Heart right ventricle (tissue), 16 donors: ENCODE measurements at regions not wholly inside any gene's neighbourhood (a gene's known extent, or its start where the extent isn't known, plus 50 kb on each side); places are given as distances from the start of the nearest gene placed in this dataset.

Experiments used
- ATAC-seq, 8 donors: fragments of 200-7000 bp; cut with Tn5 transposase; one replicate each; pipeline ENCODE4 v1.9.1; 2020; ENCODE audit warnings: mild to moderate bottlenecking in 8 of 8, moderate library complexity in 8 of 8, moderate number of reproducible peaks in 1 of 8
- DNase-seq, 2 donors: peaks; one replicate each; pipeline ENCODE4 v3.0.0-alpha.2; 2020
- H3K27ac ChIP-seq, 10 donors: fragments of 200-600 bp; sonication (generic) in 2 of 10; one replicate each; pipeline versions ENCODE4 v1.5.0 to v1.8.0; 2020 to 2022; ENCODE audit warnings: mild to moderate bottlenecking in 3 of 10
- H3K27me3 ChIP-seq, 7 donors: fragments of 200-600 bp; one replicate each; pipeline ENCODE4 v1.8.0; 2021 to 2022; ENCODE audit warnings: mild to moderate bottlenecking in 2 of 7
- H3K36me3 ChIP-seq, 9 donors: fragments of 200-600 bp; sonication (generic) in 1 of 9; one replicate each; pipeline versions ENCODE4 v1.5.0 to v1.8.0; 2020 to 2022; ENCODE audit warnings: mild to moderate bottlenecking in 2 of 9
- H3K4me1 ChIP-seq, 9 donors: fragments of 200-600 bp; sonication (generic) in 1 of 9; one replicate each; pipeline versions ENCODE4 v1.5.0 to v1.8.0; 2020 to 2022; ENCODE audit warnings: mild to moderate bottlenecking in 4 of 9
- H3K4me3 ChIP-seq, 10 donors: fragments of 200-600 bp; sonication (generic) in 2 of 10; one replicate each; pipeline versions ENCODE4 v1.5.0 to v1.8.0; 2020 to 2022; ENCODE audit warnings: mild to moderate bottlenecking in 7 of 10, moderate library complexity in 2 of 10
- H3K9me3 ChIP-seq, 11 donors: fragments of 200-600 bp in 10 of 11; sonication (generic) in 2 of 11; one replicate each; pipeline versions ENCODE4 v1.5.0 to v1.8.0; 2013 to 2022; ENCODE audit warnings: mild to moderate bottlenecking in 2 of 11, control low read depth in 1 of 11, moderate library complexity in 1 of 11
- WGBS, 2 donors: extraction: QIAGEN DNeasy Blood & Tissue Kit; methylation state at CpG; one replicate each; pipeline ENCODE4 v1.1.7; 2013; ENCODE audit warnings: inconsistent platforms in 1 of 2; 5-methylcytosine and 5-hydroxymethylcytosine counted together
- intact Hi-C, 10 donors: fragments of 100-400 bp; cut with DNase I; formaldehyde crosslinking; loops; one replicate each; pipeline versions ENCODE4 v1.11.1 to v1.14.2; 2022
- TF ChIP-seq, protein P1 (sequence below), 9 donors: fragments of 200-600 bp; sonication (generic) in 2 of 9; IDR thresholded peaks; one replicate each; pipeline versions ENCODE4 v1.5.0 to v1.8.0; 2021 to 2022; ENCODE audit warnings: antibody characterized with exemption in 9 of 9, mild to moderate bottlenecking in 5 of 9, moderate library complexity in 1 of 9
- donor health status: Arrhythmogenic right ventricular cardiomyopathy.
- donor health status: ischemic (EF 13 %, LVEDD 7.1; RV severe dilation, severe dysfunction).
- donor health status: healthy with polysubstance abuse.
- donor health status: DM: no; HTN: yes; CAD: no.
- donor health status: DM: no; HTN: no; CAD: no.
- donor health status: ischemic (EF 25% LVEDD 6.9; RV normal size, moderate dysfunction).
- donor health status: ischemic (EF 25% LVEDD 5.7; RV mildly dilated, moderate dysfunction).
- donor health status: healthy.
- donor health status: DM: yes; HTN: yes; CAD: no.
- donor health status: Ischemic cardiomyopathy.
- donor health status: ischemic (EF 35%, LVEDD 5.7; RV mildly dilated, moderate dysfunction).
- donor health status: nonischemic (EF 11% LVEDD 7.7; RV severe dilation, severe dysfunction).
- donor health status: DM: yes; HTN: yes; CAD: no.
- donor health status: PGD.
- donor health status: ischemic (EF 29% LVEDD 5.4; RV normal size, mild dysfunction).
- donor health status: nonischemic (EF 23%, LVEDD 6.1; RV moderate dilation, normal function).

DNA sequence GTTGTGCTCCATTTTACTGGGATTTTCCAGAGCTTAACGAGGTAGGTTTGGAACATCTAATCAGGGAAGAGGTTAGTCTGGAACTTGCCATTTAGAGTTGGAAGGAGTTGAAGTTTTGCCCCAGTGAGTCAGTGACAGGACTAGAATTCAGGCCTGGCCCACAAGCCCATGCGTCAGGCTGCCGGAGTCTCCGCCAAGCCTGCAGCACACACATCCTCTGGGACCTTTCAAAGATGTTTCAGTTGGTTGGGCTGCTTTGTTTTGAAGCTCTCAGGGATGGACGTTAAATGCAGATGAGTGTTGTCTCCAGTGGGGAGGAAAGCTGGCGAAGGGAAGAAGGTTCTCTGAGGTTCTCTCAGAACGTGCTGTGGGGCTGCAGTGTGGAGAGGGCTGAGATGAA lies 147.0 kb downstream of the PSAT1 start:
- intact Hi-C loops: no loop called here
- Histone ChIP-seq H3K27me3 (peaks cover 0 to 15% (median 3%) of the 10 kb centered on the region in 7 donors), H3K4me1 (peaks cover 0 to 8% (median 3%) of the 10 kb centered on the region in 9 donors), H3K9me3 (no peaks in the 10 kb centered on the region), H3K36me3 (no peaks in the 10 kb centered on the region), H3K27ac (no peak overlapping the region), H3K4me3 (no peak overlapping the region)
- TF ChIP-seq, protein P1, sequence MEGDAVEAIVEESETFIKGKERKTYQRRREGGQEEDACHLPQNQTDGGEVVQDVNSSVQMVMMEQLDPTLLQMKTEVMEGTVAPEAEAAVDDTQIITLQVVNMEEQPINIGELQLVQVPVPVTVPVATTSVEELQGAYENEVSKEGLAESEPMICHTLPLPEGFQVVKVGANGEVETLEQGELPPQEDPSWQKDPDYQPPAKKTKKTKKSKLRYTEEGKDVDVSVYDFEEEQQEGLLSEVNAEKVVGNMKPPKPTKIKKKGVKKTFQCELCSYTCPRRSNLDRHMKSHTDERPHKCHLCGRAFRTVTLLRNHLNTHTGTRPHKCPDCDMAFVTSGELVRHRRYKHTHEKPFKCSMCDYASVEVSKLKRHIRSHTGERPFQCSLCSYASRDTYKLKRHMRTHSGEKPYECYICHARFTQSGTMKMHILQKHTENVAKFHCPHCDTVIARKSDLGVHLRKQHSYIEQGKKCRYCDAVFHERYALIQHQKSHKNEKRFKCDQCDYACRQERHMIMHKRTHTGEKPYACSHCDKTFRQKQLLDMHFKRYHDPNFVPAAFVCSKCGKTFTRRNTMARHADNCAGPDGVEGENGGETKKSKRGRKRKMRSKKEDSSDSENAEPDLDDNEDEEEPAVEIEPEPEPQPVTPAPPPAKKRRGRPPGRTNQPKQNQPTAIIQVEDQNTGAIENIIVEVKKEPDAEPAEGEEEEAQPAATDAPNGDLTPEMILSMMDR (IDR thresholded peaks at IDR 0.05): no peak
- DNase-seq (no peak), ATAC-seq (peak in 1 of 8 donors; percentile 52)
- 56 to 63% methylated on average over 7 of the region's 7 CpGs for WGBS, 2 donors

DNA sequence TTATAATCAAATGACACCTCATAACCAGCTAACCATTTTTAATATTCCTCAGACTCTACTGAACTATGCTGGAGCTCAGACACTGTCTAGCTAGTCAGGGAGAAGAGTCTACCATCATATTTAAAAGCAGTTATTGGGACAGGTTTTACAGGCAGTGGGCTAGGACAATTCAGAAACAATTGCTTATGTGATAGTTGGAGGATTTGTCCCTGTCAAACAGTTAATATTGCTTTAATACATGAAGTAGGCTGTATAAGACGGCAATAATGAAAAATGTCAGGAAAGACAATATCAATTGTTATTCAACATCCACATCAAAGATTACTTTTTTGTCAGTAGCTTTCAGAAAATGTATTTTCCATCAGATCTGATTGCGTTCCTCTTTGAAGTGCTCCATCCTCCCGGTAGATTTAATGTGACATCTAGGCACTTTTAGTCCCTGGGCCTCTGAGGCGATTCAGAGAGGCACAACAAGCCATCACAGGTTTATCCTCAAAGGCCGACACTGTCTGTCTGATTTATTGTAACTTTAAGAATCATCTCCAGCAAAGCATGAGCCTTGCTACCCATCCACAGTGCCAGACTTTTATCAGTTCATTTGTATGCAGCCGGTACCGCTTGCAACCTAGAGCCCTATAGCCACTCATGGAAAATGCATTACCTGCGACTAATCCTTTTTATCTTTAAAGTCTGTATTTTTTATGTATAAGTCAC lies 152.2 kb downstream of the PSAT1 start:
- 86 to 95% methylated on average over 8 of the region's 8 CpGs for WGBS, 2 donors
- TF ChIP-seq, protein P1 (IDR thresholded peaks at IDR 0.05): no peak
- no peak for ATAC-seq
- Histone ChIP-seq H3K36me3 (no peaks in the 10 kb centered on the region), H3K27me3 (peaks cover 0 to 8% (median 3%) of the 10 kb centered on the region in 7 donors), H3K9me3 (no peaks in the 10 kb centered on the region), H3K4me1 (no peaks in the 10 kb centered on the region), H3K4me3 (no peak overlapping the region), H3K27ac (no peak overlapping the region)
- no peak for DNase-seq
- intact Hi-C loops: no loop called here

DNA sequence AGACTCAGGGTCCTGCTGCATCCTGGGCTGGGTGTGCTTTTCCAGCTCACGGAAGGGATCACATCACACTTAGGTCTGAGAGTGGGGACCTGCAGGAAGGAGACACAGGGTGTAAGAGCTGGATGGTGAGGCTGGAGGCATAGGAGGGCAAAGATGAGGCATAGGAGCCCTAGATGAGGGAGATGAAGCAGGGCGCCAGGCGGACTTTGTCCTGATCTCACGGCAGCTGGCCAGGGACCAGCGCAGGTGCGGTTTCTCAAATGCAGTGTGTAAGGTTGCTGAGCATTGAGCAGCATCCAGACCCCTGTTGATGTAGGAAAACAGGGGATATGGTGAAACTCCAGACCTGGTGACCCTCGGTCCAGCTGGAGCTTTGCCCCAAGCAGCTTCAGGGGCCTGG lies 156.5 kb downstream of the PSAT1 start:
- Histone ChIP-seq H3K4me1 (no peaks in the 10 kb centered on the region), H3K27me3 (peaks cover 0 to 8% (median 0%) of the 10 kb centered on the region in 7 donors), H3K9me3 (no peaks in the 10 kb centered on the region), H3K27ac (no peak overlapping the region), H3K36me3 (no peaks in the 10 kb centered on the region), H3K4me3 (no peak overlapping the region)
- intact Hi-C loops: no loop called here
- ATAC-seq: no peak
- no peak for DNase-seq
- TF ChIP-seq, protein P1 (IDR thresholded peaks at IDR 0.05): no peak
- 88 to 91% methylated on average over 7 of the region's 7 CpGs for WGBS, 2 donors

DNA sequence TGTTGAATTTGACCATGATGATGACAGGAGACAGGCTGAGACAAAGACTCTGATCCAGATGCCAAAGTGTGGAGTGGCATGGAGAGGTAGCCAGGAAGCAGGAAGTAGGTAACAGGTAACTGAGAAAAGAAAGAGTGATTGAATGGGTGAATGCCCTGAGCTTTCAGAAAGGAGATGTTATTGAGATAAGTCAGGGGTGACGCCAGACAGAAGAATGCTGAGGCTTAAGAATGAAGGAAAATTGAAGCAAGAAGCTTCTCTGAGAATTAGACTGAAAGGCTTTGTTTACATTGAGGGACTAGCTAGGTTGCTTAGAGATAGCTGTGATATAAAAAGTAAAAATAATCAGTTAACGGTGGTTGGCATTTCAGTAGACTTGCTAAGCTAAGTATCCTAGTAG lies 165.7 kb downstream of the PSAT1 start:
- WGBS, 2 donors: 76% methylated on average over 2 of the region's 2 CpGs
- ATAC-seq: no peak
- DNase-seq: no peak

More for the DNA sequence above, 165.7 kb downstream of the PSAT1 start:
- Histone ChIP-seq H3K27me3 (no peaks in the 10 kb centered on the region), H3K36me3 (no peaks in the 10 kb centered on the region), H3K9me3 (peaks cover 0 to 35% (median 0%) of the 10 kb centered on the region in 11 donors), H3K4me3 (no peak overlapping the region), H3K4me1 (no peaks in the 10 kb centered on the region), H3K27ac (no peak overlapping the region)
- TF ChIP-seq, protein P1 (IDR thresholded peaks at IDR 0.05): no peak
- intact Hi-C loops: no loop called here
